Trophoblast cell (in vitro differentiated cells and primary cell): ENCODE measurements at regions not wholly inside any gene's neighbourhood (a gene's known extent, or its start where the extent isn't known, plus 50 kb on each side); places are given as distances from the start of the nearest gene placed in this dataset.

Experiments
- DNase-seq, 2 donors: peaks; one replicate each; pipeline ENCODE4 v3.0.0-alpha.2; 2016
- H2AFZ ChIP-seq: 2 replicates; pipeline ENCODE4 v1.6.1; 2013; ENCODE audit warnings: low read length, moderate library complexity, mild to moderate bottlenecking; ENCODE audit not compliant: insufficient read depth, poor library complexity
- H2AK5ac ChIP-seq: 2 replicates; pipeline ENCODE4 v1.6.1; 2013; ENCODE audit warnings: mild to moderate bottlenecking, low read length
- H2BK120ac ChIP-seq: 2 replicates; pipeline ENCODE4 v1.6.1; 2013; ENCODE audit warnings: low read length, mild to moderate bottlenecking, moderate library complexity; ENCODE audit not compliant: insufficient read depth, poor library complexity
- H2BK12ac ChIP-seq: 2 replicates; pipeline ENCODE4 v1.6.1; 2013; ENCODE audit warnings: mild to moderate bottlenecking, low read length, moderate library complexity
- H2BK5ac ChIP-seq: 2 replicates; pipeline ENCODE4 v1.6.1; 2013; ENCODE audit warnings: low read length, low read depth, moderate library complexity, mild to moderate bottlenecking; ENCODE audit not compliant: poor library complexity
- H3K14ac ChIP-seq: 2 replicates; pipeline ENCODE4 v1.6.1; 2013; ENCODE audit warnings: mild to moderate bottlenecking, low read length
- H3K18ac ChIP-seq: 2 replicates; pipeline ENCODE4 v1.6.1; 2013; ENCODE audit warnings: mild to moderate bottlenecking, low read length
- H3K23ac ChIP-seq: 2 replicates; pipeline ENCODE4 v1.6.1; 2013; ENCODE audit warnings: low read length
- H3K27ac ChIP-seq: 2 replicates; pipeline ENCODE4 v1.5.1; 2013; ENCODE audit warnings: low read depth, mild to moderate bottlenecking, inconsistent platforms, low read length, moderate library complexity
- H3K27me3 ChIP-seq: 2 replicates; pipeline ENCODE4 v1.6.1; 2013; ENCODE audit warnings: inconsistent platforms, mild to moderate bottlenecking, low read length, moderate library complexity; ENCODE audit not compliant: insufficient read depth
- H3K36me3 ChIP-seq, 2 experiments: 1 replicate in 1 of 2; 2 replicates in 1 of 2; pipeline ENCODE4 v1.6.1; 2013; ENCODE audit warnings: low read length in 2 of 2, mild to moderate bottlenecking in 2 of 2, moderate library complexity in 1 of 2; ENCODE audit not compliant: insufficient read depth in 2 of 2, control insufficient read depth in 1 of 2
- H3K4ac ChIP-seq: 2 replicates; pipeline ENCODE4 v1.6.1; 2013; ENCODE audit warnings: low read depth, mild to moderate bottlenecking, low read length, moderate library complexity
- H3K4me1 ChIP-seq, 2 experiments: 1 replicate in 1 of 2; 2 replicates in 1 of 2; pipeline ENCODE4 v1.6.1; 2013; ENCODE audit warnings: low read length in 2 of 2, mild to moderate bottlenecking in 2 of 2, moderate library complexity in 1 of 2; ENCODE audit not compliant: insufficient read depth in 2 of 2, control insufficient read depth in 1 of 2
- H3K4me2 ChIP-seq: 2 replicates; pipeline ENCODE4 v1.6.1; 2013; ENCODE audit warnings: inconsistent platforms, mild to moderate bottlenecking, low read length, moderate library complexity
- H3K4me3 ChIP-seq: 2 replicates; pipeline ENCODE4 v1.5.1; 2013; ENCODE audit warnings: mild to moderate bottlenecking, low read depth, low read length, inconsistent platforms
- H3K79me1 ChIP-seq: one replicate; pipeline ENCODE4 v1.6.1; 2013; ENCODE audit warnings: low read length
- H3K79me2 ChIP-seq: 2 replicates; pipeline ENCODE4 v1.6.1; 2013; ENCODE audit warnings: low read length, mild to moderate bottlenecking; ENCODE audit not compliant: control insufficient read depth, insufficient read depth, poor library complexity
- H3K9ac ChIP-seq: 2 replicates; pipeline ENCODE4 v1.6.1; 2013; ENCODE audit warnings: mild to moderate bottlenecking, low read length
- H3K9me3 ChIP-seq: 2 replicates; pipeline ENCODE4 v1.6.1; 2013; ENCODE audit warnings: low read depth, mild to moderate bottlenecking, control low read depth, inconsistent platforms, low read length; ENCODE audit not compliant: insufficient read depth
- H4K12ac ChIP-seq: 2 replicates; pipeline ENCODE4 v1.6.1; 2013; ENCODE audit warnings: low read depth, mild to moderate bottlenecking, low read length, moderate library complexity
- H4K8ac ChIP-seq: 2 replicates; pipeline ENCODE4 v1.6.1; 2013; ENCODE audit warnings: low read depth, mild to moderate bottlenecking, low read length, moderate library complexity
- H4K91ac ChIP-seq: one replicate; pipeline ENCODE4 v1.6.1; 2013; ENCODE audit warnings: low read depth, mild to moderate bottlenecking, low read length, moderate library complexity
- WGBS: extraction: QIAGEN DNeasy Blood & Tissue Kit; methylation state at CpG from one replicate; pipeline ENCODE4 v1.1.7; 2013; ENCODE audit warnings: missing lambda C conversion rate; ENCODE audit not compliant: insufficient read length, insufficient coverage; ENCODE audit errors: extremely low coverage; 5-methylcytosine and 5-hydroxymethylcytosine counted together

GRCh38 chr5:124262470-124262869, 484.0 kb downstream of the ZNF608 start:
- H2BK120ac ChIP-seq, result no peak overlapping the region
- no peaks in the 10 kb centered on the region for H3K9me3 ChIP-seq
- no peak overlapping the region for H4K91ac ChIP-seq
- H3K36me3 ChIP-seq, result no peaks in the 10 kb centered on the region
- no peak overlapping the region for H2BK12ac ChIP-seq
- H3K23ac ChIP-seq, result no peak overlapping the region
- H2BK5ac ChIP-seq, result no peak overlapping the region
- H3K27ac ChIP-seq, result no peak overlapping the region
- WGBS, result no CpG with 5 or more reads among the region's 6 CpGs
- peaks cover 2 to 3% of the 10 kb centered on the region in 2 experiments for H3K4me1 ChIP-seq
- no peak overlapping the region for H3K14ac ChIP-seq
- no peak overlapping the region for H2AK5ac ChIP-seq
- H3K79me1 ChIP-seq, result no peaks in the 10 kb centered on the region
- no peak overlapping the region for H3K4me3 ChIP-seq
- no peak overlapping the region for H2AFZ ChIP-seq
- no peak for DNase-seq
- no peak overlapping the region for H4K12ac ChIP-seq
- H3K79me2 ChIP-seq, result no peaks in the 10 kb centered on the region
- H3K27me3 ChIP-seq, result no peaks in the 10 kb centered on the region
- H3K4ac ChIP-seq, result no peak overlapping the region
- no peak overlapping the region for H3K18ac ChIP-seq
- no peak overlapping the region for H3K4me2 ChIP-seq
- H3K9ac ChIP-seq, result no peak overlapping the region
- no peak overlapping the region for H4K8ac ChIP-seq

DNA sequence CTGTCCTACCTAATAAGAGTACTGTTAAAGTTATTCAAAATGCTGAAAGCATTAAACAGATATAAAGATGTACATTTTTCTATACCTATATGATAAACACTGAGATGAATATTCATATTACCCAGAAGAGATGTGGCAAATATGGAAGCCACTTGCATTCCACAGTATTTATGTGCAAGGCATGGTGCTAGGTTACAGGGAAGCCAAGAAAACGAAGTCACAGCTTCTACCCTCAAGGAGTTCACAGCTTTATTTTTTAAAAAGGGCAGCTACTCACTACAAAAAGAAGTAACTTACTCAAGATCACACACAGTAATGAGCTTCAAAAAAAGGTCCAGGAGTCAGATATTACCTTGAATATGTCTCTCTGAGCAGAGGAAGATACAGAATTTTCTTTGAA, 484.6 kb downstream of the ZNF608 start:
- no peaks in the 10 kb centered on the region for H3K27me3 ChIP-seq
- no peak overlapping the region for H2AK5ac ChIP-seq
- H4K8ac ChIP-seq, result no peak overlapping the region
- no peak overlapping the region for H2BK120ac ChIP-seq
- H2AFZ ChIP-seq, result no peak overlapping the region
- H3K4me2 ChIP-seq, result no peak overlapping the region
- no peak overlapping the region for H3K27ac ChIP-seq
- no peaks in the 10 kb centered on the region for H3K79me1 ChIP-seq
- no peaks in the 10 kb centered on the region for H3K36me3 ChIP-seq
- H3K9ac ChIP-seq, result no peak overlapping the region
- no peak overlapping the region for H2BK12ac ChIP-seq
- H2BK5ac ChIP-seq, result no peak overlapping the region
- no peak for DNase-seq
- no peak overlapping the region for H3K14ac ChIP-seq
- H4K12ac ChIP-seq, result no peak overlapping the region
- H3K4ac ChIP-seq, result no peak overlapping the region
- peaks cover 1% of the 10 kb centered on the region for H3K9me3 ChIP-seq
- H3K4me1 ChIP-seq, result peaks cover 3 to 7% of the 10 kb centered on the region in 2 experiments
- no peak overlapping the region for H3K4me3 ChIP-seq
- no peak overlapping the region for H4K91ac ChIP-seq
- no peak overlapping the region for H3K18ac ChIP-seq
- H3K79me2 ChIP-seq, result no peaks in the 10 kb centered on the region
- WGBS, result no CpG with 5 or more reads among the region's 1 CpG
- no peak overlapping the region for H3K23ac ChIP-seq

- Histone ChIP-seq H3K4me3 (no peak overlapping the region), H3K18ac (no peak overlapping the region), H2BK12ac (peak overlapping the region; percentile 25), H4K8ac (no peak overlapping the region), H3K4ac (no peak overlapping the region), H4K91ac (no peak overlapping the region), H3K23ac (no peak overlapping the region), H3K27ac (no peak overlapping the region), H3K9me3 (peaks cover 1% of the 10 kb centered on the region), H3K4me1 (peaks cover 3 to 7% of the 10 kb centered on the region in 2 experiments), H2BK120ac (no peak overlapping the region), H3K9ac (no peak overlapping the region), H3K36me3 (no peaks in the 10 kb centered on the region), H3K79me1 (no peaks in the 10 kb centered on the region), H3K4me2 (no peak overlapping the region), H3K14ac (no peak overlapping the region), H2AFZ (no peak overlapping the region), H4K12ac (no peak overlapping the region), H3K27me3 (no peaks in the 10 kb centered on the region), H2AK5ac (peak overlapping the region; percentile 11), H3K79me2 (no peaks in the 10 kb centered on the region), H2BK5ac (no peak overlapping the region)
- WGBS, result no CpG with 5 or more reads among the region's 10 CpGs
- DNase-seq, result no peak
Measured at GRCh38 chr5:124260921-124261515, 485.4 kb downstream of the ZNF608 start.

GRCh38 chr5:124259017-124259416, 487.4 kb downstream of the ZNF608 start:
- H2AK5ac ChIP-seq, result no peak overlapping the region
- H3K14ac ChIP-seq, result no peak overlapping the region
- WGBS, result no CpG with 5 or more reads among the region's 4 CpGs
- no peaks in the 10 kb centered on the region for H3K36me3 ChIP-seq
- H3K9ac ChIP-seq, result no peak overlapping the region
- H3K79me2 ChIP-seq, result no peaks in the 10 kb centered on the region
- no peak overlapping the region for H2BK5ac ChIP-seq
- no peak overlapping the region for H4K91ac ChIP-seq
- H3K27ac ChIP-seq, result no peak overlapping the region
- peak; percentile 96 to 99 for DNase-seq
- H3K27me3 ChIP-seq, result no peaks in the 10 kb centered on the region
- no peak overlapping the region for H4K12ac ChIP-seq
- H3K4ac ChIP-seq, result no peak overlapping the region
- peaks cover 3 to 7% of the 10 kb centered on the region in 2 experiments for H3K4me1 ChIP-seq
- H3K9me3 ChIP-seq, result peaks cover 1% of the 10 kb centered on the region
- H3K79me1 ChIP-seq, result no peaks in the 10 kb centered on the region
- H3K23ac ChIP-seq, result no peak overlapping the region
- H2BK12ac ChIP-seq, result no peak overlapping the region
- H2AFZ ChIP-seq, result no peak overlapping the region
- no peak overlapping the region for H3K4me2 ChIP-seq
- H2BK120ac ChIP-seq, result no peak overlapping the region
- no peak overlapping the region for H3K18ac ChIP-seq
- no peak overlapping the region for H3K4me3 ChIP-seq
- H4K8ac ChIP-seq, result no peak overlapping the region
